ENCODE measurements at regions not wholly inside any gene's neighbourhood (a gene's known extent, or its start where the extent isn't known, plus 50 kb on each side); places are given as distances from the start of the nearest gene placed in this dataset.

- no peak for TF ChIP-seq CTCF (IDR thresholded peaks at IDR 0.05 in 8 of 11, conservative IDR thresholded peaks at IDR 0.05 in 3 of 11)
- no peak for TF ChIP-seq POLR2A (IDR thresholded peaks at IDR 0.05)
- no peak for TF ChIP-seq POLR2AphosphoS5 (IDR thresholded peaks at IDR 0.05)
Measured at GRCh38 chr5:143516249-143516648, 112.8 kb upstream of the NR3C1 start.

Data from spleen (tissue), 7 donors.